ENCODE measurements at regions not wholly inside any gene's neighbourhood (a gene's known extent, or its start where the extent isn't known, plus 50 kb on each side); places are given as distances from the start of the nearest gene placed in this dataset.
"Not testable (repeated sequence)": the region's sequence is repeated elsewhere in the genome, so short reads cannot be mapped to it uniquely, and the experiment has no call there.

DNA sequence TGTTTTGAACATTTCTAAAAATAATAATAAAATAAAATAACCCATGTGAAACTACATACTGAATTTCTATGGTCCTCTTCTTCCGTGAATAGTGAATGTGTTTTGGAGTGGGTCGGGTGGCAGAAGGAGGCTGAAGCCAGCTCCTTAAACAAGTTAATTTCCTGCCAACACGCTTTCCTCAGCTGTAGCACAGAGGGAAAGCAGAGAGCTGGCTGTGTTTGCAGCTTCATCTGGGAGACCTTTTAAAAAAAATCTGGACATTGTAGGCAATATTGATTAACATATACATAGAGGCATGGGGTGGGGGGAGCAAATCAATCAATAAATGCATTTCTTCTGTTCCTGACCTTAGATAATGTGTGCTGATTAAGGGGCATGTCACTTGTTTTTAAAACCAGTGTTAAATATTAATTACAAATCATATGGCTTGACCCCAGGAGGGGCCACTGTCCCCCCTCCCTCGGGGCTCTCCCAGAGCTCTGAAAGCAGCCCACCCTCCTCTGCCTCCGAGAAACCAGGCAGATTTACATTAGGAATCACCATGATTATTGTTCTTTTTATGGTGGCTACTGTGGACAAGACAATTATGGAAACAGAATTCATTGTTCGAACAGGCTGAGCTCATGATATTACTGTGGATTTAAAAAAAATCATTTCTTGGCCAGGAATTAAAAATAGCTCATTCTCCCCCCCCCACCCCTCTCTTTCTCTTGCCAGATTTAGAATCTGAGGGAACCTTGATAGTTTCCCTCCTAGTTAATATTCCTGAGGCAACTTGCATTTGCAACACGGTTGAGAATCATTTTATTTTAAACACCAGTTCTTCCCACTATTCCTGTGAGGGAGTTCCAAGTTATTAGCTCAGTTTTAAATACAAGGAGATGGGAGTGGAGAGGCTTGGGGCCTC is 100.5 kb upstream of the CARD11 start:
- DNase-seq (no peak), ATAC-seq (no peak)
- Mint-ChIP-seq H3K27ac (no peak overlapping the region), H3K27me3 (peaks cover 7% of the 10 kb centered on the region), H3K36me3 (ENCODE audit: low read depth) (no peaks in the 10 kb centered on the region), H3K4me1 (peaks cover 5% of the 10 kb centered on the region), H3K4me3 (no peak overlapping the region)
- no peaks in the 10 kb centered on the region for H3K9me3 ChIP-seq (ENCODE audit: control insufficient read depth, low read length, poor library complexity, severe bottlenecking)

DNA sequence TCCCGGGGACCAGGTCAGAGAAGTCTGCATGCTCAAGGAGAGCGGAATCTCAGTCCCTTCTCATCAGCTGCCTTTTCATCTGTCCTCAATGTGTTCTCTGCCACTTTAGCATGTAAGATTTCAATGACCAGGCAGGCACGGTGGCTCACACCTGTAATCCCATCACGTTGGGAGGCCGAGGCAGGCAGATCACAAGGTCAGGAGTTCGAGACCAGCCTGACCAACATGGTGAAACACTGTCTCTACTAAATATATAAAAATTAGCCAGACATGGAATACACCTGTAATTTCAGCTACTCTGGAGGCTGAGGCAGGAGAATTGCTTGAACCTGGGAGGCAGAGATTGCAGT is 101.1 kb upstream of the CARD11 start:
- H3K27ac Mint-ChIP-seq; H3K4me1 Mint-ChIP-seq; H3K36me3 Mint-ChIP-seq (ENCODE audit: low read depth); H3K9me3 ChIP-seq (ENCODE audit: control insufficient read depth, low read length, poor library complexity, severe bottlenecking); DNase-seq; H3K27me3 Mint-ChIP-seq; H3K4me3 Mint-ChIP-seq; ATAC-seq: not testable (repeated sequence)

DNA sequence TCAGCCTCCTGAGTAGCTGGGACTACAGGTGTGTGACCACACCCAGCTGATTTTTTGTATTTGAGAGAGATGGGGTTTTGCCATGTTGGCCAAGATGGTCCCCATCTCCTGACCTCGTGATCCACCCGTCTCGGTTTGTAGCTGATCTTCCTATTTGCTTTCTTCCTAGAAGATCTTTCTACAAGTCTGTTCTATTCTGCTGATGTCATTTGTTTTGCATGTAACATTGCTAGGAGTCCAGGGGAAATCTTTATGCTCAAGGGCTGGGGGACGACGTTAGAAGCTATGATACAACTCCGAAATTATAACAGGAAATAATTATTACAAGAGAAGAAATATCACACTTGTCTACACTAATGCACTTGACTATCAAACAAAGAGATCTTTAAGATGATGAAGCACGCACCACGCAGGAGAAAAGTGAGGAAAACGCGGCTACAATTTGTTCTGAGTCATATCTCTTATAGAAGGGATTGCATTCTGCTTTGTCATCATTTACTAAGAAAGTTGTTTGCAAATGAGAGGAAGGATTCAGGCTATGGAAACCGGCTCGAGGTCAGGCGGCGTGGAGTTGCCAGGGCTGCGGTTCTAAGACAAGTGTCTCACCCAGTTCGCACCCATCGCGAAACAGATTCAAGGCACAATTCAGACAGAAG is 103.0 kb upstream of the CARD11 start:
- Mint-ChIP-seq H3K4me3 (peak overlapping the region; percentile 31), H3K27me3 (peaks cover 12% of the 10 kb centered on the region), H3K36me3 (ENCODE audit: low read depth) (no peaks in the 10 kb centered on the region), H3K4me1 (peaks cover 10% of the 10 kb centered on the region), H3K27ac (no peak overlapping the region)
- DNase-seq (no peak), ATAC-seq (no peak)
- no peaks in the 10 kb centered on the region for H3K9me3 ChIP-seq (ENCODE audit: control insufficient read depth, low read length, poor library complexity, severe bottlenecking)

DNA sequence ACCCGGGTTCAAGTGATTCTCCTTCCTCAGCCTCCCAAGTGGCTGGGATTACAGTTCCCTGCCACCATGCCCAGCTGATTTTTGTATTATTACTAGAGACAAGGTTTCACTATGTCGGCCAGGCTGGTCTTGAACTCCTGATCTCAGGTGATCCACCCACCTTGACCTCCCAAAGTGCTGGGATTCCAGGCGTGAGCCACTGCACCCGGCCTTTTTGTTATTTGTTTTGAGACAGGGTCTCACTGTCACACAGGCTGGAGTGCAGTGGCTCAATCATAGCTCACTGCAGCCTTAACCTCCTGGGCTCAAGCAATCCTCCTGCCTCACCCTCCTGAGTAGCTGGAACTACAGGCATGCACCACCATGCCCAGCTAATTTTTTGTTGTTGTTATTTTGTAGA is 104.8 kb upstream of the CARD11 start:
- H3K36me3 Mint-ChIP-seq (ENCODE audit: low read depth); H3K4me3 Mint-ChIP-seq; H3K9me3 ChIP-seq (ENCODE audit: control insufficient read depth, low read length, poor library complexity, severe bottlenecking); DNase-seq; H3K27ac Mint-ChIP-seq; ATAC-seq: not testable (repeated sequence)
- Mint-ChIP-seq H3K4me1 (peaks cover 10% of the 10 kb centered on the region), H3K27me3 (peaks cover 12% of the 10 kb centered on the region)

DNA sequence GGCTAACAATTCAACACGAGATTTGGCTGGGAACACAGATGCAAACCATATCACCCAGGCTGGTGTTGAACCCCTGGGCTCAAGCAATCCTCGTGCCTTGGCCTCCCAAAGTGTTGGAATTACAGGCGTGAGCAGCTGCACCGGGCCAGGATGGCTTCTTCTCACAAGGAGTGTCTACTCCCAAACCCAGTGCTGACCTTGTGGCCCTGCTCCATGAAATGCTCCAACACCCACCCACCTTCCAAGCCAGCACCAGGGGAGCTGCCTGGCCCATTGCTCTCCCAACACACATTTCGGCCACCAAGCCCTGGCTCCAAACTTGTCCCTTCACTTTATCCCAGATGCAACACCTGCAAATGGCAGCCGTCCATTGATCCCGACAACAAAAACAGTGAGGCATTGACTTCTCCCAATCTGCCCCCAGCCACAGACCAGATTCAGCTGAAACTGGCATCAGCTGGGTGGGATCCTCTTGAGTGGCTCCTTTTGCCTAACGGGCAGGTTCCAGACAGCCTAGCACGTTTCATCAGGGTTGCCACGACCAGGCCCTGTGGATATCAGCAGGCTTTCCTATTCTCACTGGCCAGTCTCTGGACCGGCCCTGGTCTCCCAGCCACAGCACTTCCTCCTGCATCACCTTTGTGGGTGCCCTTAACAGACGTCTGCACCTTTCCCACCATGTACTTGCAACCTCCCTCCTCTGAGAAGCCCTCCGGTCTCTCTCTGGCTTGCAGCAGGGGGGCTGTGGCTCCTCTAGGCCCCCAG is 105.7 kb upstream of the CARD11 start:
- ATAC-seq (no peak), DNase-seq (no peak)
- peak overlapping the region; percentile 81 for H3K27ac Mint-ChIP-seq
- H3K4me3 Mint-ChIP-seq, result no peak overlapping the region
- H3K4me1 Mint-ChIP-seq, result peaks cover 14% of the 10 kb centered on the region
- H3K27me3 Mint-ChIP-seq, result peaks cover 12% of the 10 kb centered on the region
- H3K9me3 ChIP-seq (ENCODE audit: control insufficient read depth, low read length, poor library complexity, severe bottlenecking), result no peaks in the 10 kb centered on the region
- no peaks in the 10 kb centered on the region for H3K36me3 Mint-ChIP-seq (ENCODE audit: low read depth)

DNA sequence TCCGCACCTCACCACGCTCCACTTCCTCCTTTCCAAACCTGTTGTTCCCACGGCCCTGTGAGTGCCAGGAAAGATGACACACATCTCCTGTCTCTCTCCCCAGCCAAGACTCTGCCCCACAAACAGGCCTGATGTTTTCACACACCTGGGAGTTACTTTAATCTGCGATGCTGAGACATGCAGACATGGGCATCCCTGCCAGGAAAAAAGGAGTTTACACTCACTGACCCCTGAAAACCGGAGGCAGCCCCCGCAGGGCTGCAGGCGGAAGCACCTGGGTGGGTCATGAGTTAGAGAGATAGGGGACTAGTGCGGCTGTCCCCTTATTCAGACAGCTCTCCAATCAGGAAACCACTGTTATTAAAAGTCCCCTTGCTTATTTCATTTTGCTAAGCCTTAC is 106.4 kb upstream of the CARD11 start:
- H3K9me3 ChIP-seq (ENCODE audit: control insufficient read depth, low read length, poor library complexity, severe bottlenecking), result no peaks in the 10 kb centered on the region
- Mint-ChIP-seq H3K27ac (peak overlapping the region; percentile 81), H3K27me3 (peaks cover 12% of the 10 kb centered on the region), H3K4me3 (peak overlapping the region; percentile 49), H3K36me3 (ENCODE audit: low read depth) (no peaks in the 10 kb centered on the region), H3K4me1 (peaks cover 14% of the 10 kb centered on the region)
- peak; percentile 40 for ATAC-seq
- DNase-seq, result no peak

DNA sequence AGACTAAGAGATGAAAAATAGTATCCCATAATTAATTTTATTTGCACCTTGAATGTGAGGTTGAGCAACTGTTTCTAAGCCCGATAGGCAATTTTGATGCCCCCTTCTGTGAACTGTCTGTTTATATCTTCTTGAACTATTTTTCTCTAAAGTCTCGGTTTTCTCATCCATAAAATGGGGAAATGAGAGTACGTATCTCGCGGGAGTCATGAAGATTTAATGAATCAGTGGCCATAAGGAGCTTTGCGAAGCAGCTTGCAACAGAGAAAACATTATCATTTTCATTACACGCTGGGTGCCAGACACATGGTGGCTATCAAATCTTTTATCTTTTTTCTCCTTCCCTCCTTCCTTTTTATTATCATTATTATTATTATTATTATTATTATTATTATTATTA is 108.1 kb upstream of the CARD11 start:
- peaks cover 7% of the 10 kb centered on the region for H3K27me3 Mint-ChIP-seq
- ATAC-seq (no peak), DNase-seq (no peak)
- peaks cover 10% of the 10 kb centered on the region for H3K4me1 Mint-ChIP-seq
- no peak overlapping the region for H3K27ac Mint-ChIP-seq
- no peaks in the 10 kb centered on the region for H3K36me3 Mint-ChIP-seq (ENCODE audit: low read depth)
- no peak overlapping the region for H3K4me3 Mint-ChIP-seq
- H3K9me3 ChIP-seq (ENCODE audit: control insufficient read depth, low read length, poor library complexity, severe bottlenecking), result no peaks in the 10 kb centered on the region

DNA sequence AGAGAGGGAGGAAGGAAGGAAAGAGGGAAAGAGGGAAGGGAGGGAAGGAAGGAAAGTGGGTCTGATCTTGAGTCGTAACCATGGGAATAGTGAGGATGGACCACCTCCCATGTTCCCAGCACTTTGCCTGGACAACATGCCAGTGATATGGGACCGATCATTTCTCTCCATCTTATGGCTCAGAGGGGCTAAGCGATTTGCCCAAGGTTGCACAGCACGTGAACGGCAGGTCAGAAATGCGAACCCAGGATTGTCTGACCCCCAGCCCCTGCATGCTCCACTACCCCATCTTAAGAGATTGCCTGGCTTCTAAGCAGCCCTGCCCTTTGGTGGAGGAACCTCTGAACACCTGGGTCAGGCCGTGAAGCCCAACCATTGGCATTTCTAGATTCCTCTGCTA is 109.0 kb upstream of the CARD11 start:
- H3K27me3 Mint-ChIP-seq, result peaks cover 5% of the 10 kb centered on the region
- H3K27ac Mint-ChIP-seq, result no peak overlapping the region

DNA sequence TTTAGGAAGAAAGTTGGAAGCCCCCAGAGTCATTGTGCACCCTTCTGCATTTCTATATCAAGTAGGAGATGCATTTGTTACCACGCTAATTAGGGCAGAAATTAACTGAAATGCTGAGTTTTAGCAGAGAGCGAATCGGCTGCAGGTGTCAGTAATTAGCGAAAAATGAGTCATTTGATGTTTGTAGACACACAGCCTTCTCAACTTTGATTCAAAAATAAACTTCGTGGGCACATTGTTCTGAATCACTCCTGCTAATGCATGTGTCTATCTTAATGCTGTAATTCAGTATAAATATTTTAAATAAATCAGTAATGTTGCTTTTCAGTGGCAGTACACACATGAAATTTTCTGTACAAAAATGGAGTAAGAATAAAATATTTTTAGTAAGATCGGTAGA is 109.5 kb upstream of the CARD11 start:
- DNase-seq (no peak), ATAC-seq (no peak)
- Mint-ChIP-seq H3K4me1 (peaks cover 12% of the 10 kb centered on the region), H3K27me3 (peaks cover 9% of the 10 kb centered on the region), H3K27ac (no peak overlapping the region), H3K4me3 (no peak overlapping the region), H3K36me3 (ENCODE audit: low read depth) (no peaks in the 10 kb centered on the region)
- no peaks in the 10 kb centered on the region for H3K9me3 ChIP-seq (ENCODE audit: control insufficient read depth, low read length, poor library complexity, severe bottlenecking)

More for the DNA sequence above, 109.0 kb upstream of the CARD11 start:
- ATAC-seq, result no peak
- H3K36me3 Mint-ChIP-seq (ENCODE audit: low read depth), result no peaks in the 10 kb centered on the region
- no peak overlapping the region for H3K4me3 Mint-ChIP-seq
- H3K4me1 Mint-ChIP-seq, result peaks cover 9% of the 10 kb centered on the region
- no peak for DNase-seq
- H3K9me3 ChIP-seq (ENCODE audit: control insufficient read depth, low read length, poor library complexity, severe bottlenecking), result no peaks in the 10 kb centered on the region

DNA sequence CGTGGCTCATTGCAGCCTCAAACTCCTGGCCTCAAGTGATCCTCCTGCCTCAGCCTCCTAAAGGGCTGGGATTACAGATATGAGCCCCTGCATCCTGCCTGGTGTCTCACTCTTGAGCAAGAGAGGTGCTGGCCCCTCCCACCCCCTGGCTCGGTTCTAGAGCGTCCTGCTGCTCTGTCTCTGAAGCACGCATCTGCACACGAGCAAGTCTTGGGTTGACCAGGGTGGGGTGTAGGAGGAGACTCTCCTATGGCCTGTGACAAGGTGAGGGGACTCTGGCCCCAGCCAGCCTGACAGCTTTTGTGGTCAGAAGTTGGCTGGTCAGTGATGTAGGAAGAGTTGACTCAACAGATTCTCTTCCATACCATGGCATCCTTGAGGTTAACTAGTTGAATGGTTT is 110.7 kb upstream of the CARD11 start:
- ATAC-seq, result no peak
- peaks cover 9% of the 10 kb centered on the region for H3K27me3 Mint-ChIP-seq
- H3K9me3 ChIP-seq (ENCODE audit: control insufficient read depth, low read length, poor library complexity, severe bottlenecking), result no peaks in the 10 kb centered on the region
- no peak overlapping the region for H3K4me3 Mint-ChIP-seq
- peaks cover 11% of the 10 kb centered on the region for H3K4me1 Mint-ChIP-seq
- no peaks in the 10 kb centered on the region for H3K36me3 Mint-ChIP-seq (ENCODE audit: low read depth)
- DNase-seq, result no peak
- no peak overlapping the region for H3K27ac Mint-ChIP-seq

DNA sequence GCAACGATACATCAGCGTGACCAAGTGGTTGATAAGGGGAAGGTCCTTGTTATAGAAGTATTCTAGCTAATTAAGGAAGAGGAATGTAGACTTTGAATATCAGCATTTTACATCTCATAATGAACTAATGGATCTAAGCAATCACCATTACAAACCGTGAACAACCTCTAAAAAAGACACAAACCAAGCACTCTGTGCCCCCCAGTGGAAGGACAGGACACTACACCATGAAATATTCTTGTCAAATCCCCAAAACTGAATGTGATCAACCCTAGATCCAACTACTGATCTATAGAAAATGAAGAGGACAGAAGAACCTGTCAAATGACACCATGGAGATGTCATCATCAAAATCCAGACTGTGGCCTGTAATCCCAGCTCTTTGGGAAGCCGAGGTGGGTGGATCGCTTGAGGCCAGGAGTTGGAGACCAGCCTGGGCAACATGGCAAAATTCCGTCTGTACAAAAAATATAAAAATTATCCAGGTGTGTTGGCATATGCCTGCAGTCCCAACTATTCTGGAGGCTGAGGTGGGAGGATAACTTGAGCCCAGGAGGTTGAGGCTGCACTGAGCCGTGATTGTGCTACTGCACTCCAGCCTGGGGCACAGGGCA is 111.3 kb upstream of the CARD11 start:
- Mint-ChIP-seq H3K27ac (no peak overlapping the region), H3K27me3 (peaks cover 5% of the 10 kb centered on the region), H3K36me3 (ENCODE audit: low read depth) (no peaks in the 10 kb centered on the region), H3K4me1 (peaks cover 7% of the 10 kb centered on the region), H3K4me3 (no peak overlapping the region)
- DNase-seq (peak in 2 of 3 donors; percentile 13 to 51), ATAC-seq (peak; percentile 80)
- no peaks in the 10 kb centered on the region for H3K9me3 ChIP-seq (ENCODE audit: control insufficient read depth, low read length, poor library complexity, severe bottlenecking)

DNA sequence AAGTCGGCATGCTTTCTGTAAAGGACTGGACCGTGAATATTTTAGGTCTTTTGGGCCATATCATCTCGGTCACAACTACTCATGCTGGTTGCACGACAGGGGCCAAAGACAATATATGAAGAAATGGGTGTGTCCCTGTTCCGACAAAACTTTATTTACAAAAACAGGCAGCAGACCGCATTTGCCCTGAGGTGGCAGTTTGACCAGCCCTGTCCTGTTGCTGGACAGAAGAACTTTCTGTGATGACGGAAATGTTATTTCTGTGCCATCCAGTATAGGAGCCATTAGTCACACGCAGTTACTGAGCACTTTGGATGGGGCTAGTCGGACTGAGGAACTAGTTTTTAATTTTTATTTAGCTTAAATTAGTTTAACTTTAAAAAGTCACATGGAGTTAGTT is 112.8 kb upstream of the CARD11 start:
- ATAC-seq, result no peak
- Mint-ChIP-seq H3K4me1 (peaks cover 7% of the 10 kb centered on the region), H3K27me3 (peaks cover 4% of the 10 kb centered on the region), H3K4me3 (no peak overlapping the region), H3K27ac (no peak overlapping the region), H3K36me3 (ENCODE audit: low read depth) (no peaks in the 10 kb centered on the region)
- DNase-seq, result no peak
- H3K9me3 ChIP-seq (ENCODE audit: control insufficient read depth, low read length, poor library complexity, severe bottlenecking), result no peaks in the 10 kb centered on the region

All from T-helper 17 cell (primary cell).